ENCODE measurements at regions not wholly inside any gene's neighbourhood (a gene's known extent, or its start where the extent isn't known, plus 50 kb on each side); places are given as distances from the start of the nearest gene placed in this dataset.

- H3K4me3 ChIP-seq = no peak overlapping the region
- no peak overlapping the region for H3K27ac ChIP-seq
These were observed 998.0 kb upstream of the EPHA7 start for GRCh38 chr6:94417363-94417762.

GRCh38 chr6:94414041-94414440, 994.7 kb upstream of the EPHA7 start:
- no peak overlapping the region for H3K4me3 ChIP-seq

GRCh38 chr6:94401311-94401710, 982.0 kb upstream of the EPHA7 start:
- no peak overlapping the region for H3K27ac ChIP-seq

More at GRCh38 chr6:94414041-94414440, 994.7 kb upstream of the EPHA7 start:
- no peak overlapping the region for H3K27ac ChIP-seq

GRCh38 chr6:94394822-94395221, 975.5 kb upstream of the EPHA7 start:
- H3K27ac ChIP-seq = no peak overlapping the region
- no peak overlapping the region for H3K4me3 ChIP-seq

More at GRCh38 chr6:94401311-94401710, 982.0 kb upstream of the EPHA7 start:
- H3K4me3 ChIP-seq = no peak overlapping the region

GRCh38 chr6:94389218-94389617, 969.9 kb upstream of the EPHA7 start:
- Histone ChIP-seq H3K4me3 (no peak overlapping the region), H3K27ac (no peak overlapping the region)

- no peak overlapping the region for H3K4me3 ChIP-seq
- no peak overlapping the region for H3K27ac ChIP-seq
These were observed 958.5 kb upstream of the EPHA7 start for GRCh38 chr6:94377835-94378234.

- Histone ChIP-seq H3K4me3 (no peak overlapping the region), H3K27ac (no peak overlapping the region)
These were observed 957.5 kb upstream of the EPHA7 start for GRCh38 chr6:94376876-94377275.

GRCh38 chr6:94372229-94372628, 952.9 kb upstream of the EPHA7 start:
- Histone ChIP-seq H3K27ac (no peak overlapping the region), H3K4me3 (no peak overlapping the region)

- Histone ChIP-seq H3K27ac (no peak overlapping the region), H3K4me3 (no peak overlapping the region)
These were observed 948.0 kb upstream of the EPHA7 start for GRCh38 chr6:94367316-94367715.

GRCh38 chr6:94362061-94362864, 942.9 kb upstream of the EPHA7 start:
- Histone ChIP-seq H3K27ac (no peak overlapping the region), H3K4me3 (no peak overlapping the region)

GRCh38 chr6:94361304-94362060, 942.1 kb upstream of the EPHA7 start:
- H3K4me3 ChIP-seq = no peak overlapping the region
- H3K27ac ChIP-seq = no peak overlapping the region

GRCh38 chr6:94357381-94357980, 938.1 kb upstream of the EPHA7 start:
- H3K4me3 ChIP-seq = no peak overlapping the region
- H3K27ac ChIP-seq = no peak overlapping the region

GRCh38 chr6:94350833-94351232, 931.5 kb upstream of the EPHA7 start:
- Histone ChIP-seq H3K4me3 (no peak overlapping the region), H3K27ac (no peak overlapping the region)

GRCh38 chr6:94349227-94349626, 929.9 kb upstream of the EPHA7 start:
- H3K27ac ChIP-seq = no peak overlapping the region

GRCh38 chr6:94344866-94345265, 925.5 kb upstream of the EPHA7 start:
- Histone ChIP-seq H3K27ac (no peak overlapping the region), H3K4me3 (no peak overlapping the region)

More at GRCh38 chr6:94349227-94349626, 929.9 kb upstream of the EPHA7 start:
- no peak overlapping the region for H3K4me3 ChIP-seq

- H3K27ac ChIP-seq = no peak overlapping the region
- no peak overlapping the region for H3K4me3 ChIP-seq
These were observed 921.8 kb upstream of the EPHA7 start for GRCh38 chr6:94341173-94341572.

GRCh38 chr6:94323853-94324252, 904.5 kb upstream of the EPHA7 start:
- Histone ChIP-seq H3K4me3 (no peak overlapping the region), H3K27ac (no peak overlapping the region)

GRCh38 chr6:94300424-94301144, 881.2 kb upstream of the EPHA7 start:
- H3K27ac ChIP-seq = no peak overlapping the region
- H3K4me3 ChIP-seq = no peak overlapping the region

GRCh38 chr6:94289131-94289530, 869.8 kb upstream of the EPHA7 start:
- Histone ChIP-seq H3K4me3 (no peak overlapping the region), H3K27ac (no peak overlapping the region)

- Histone ChIP-seq H3K27ac (no peak overlapping the region), H3K4me3 (no peak overlapping the region)
These were observed 858.8 kb upstream of the EPHA7 start for GRCh38 chr6:94278146-94278545.
